DND-41 (cell line): ENCODE measurements at regions not wholly inside any gene's neighbourhood (a gene's known extent, or its start where the extent isn't known, plus 50 kb on each side); places are given as distances from the start of the nearest gene placed in this dataset.

Source experiments
- ATAC-seq: fragments of 200-7000 bp; cut with Tn5 transposase; 3 replicates; pipeline ENCODE4 v1.9.1; 2021; ENCODE audit warnings: low read depth; ENCODE audit not compliant: insufficient read depth
- DNase-seq: peaks from one replicate; pipeline ENCODE4 v3.0.0-alpha.2; 2020
- H2AFZ ChIP-seq: 2 replicates; pipeline ENCODE4 v1.6.0; 2012; ENCODE audit warnings: low read depth, low read length
- H3K27ac ChIP-seq: 2 replicates; pipeline ENCODE4 v1.5.1; 2012; ENCODE audit warnings: low read length, inconsistent platforms
- H3K27me3 ChIP-seq: fragments of 200-600 bp; sonication (generic); 2 replicates; pipeline ENCODE4 v1.6.0; 2012; ENCODE audit warnings: low read length, mild to moderate bottlenecking, inconsistent platforms; ENCODE audit not compliant: insufficient read depth, poor library complexity
- H3K36me3 ChIP-seq: 2 replicates; pipeline ENCODE4 v1.5.1; 2012; ENCODE audit warnings: low read length, inconsistent platforms; ENCODE audit not compliant: insufficient read depth
- H3K4me1 ChIP-seq: 2 replicates; pipeline ENCODE4 v1.5.1; 2012; ENCODE audit warnings: mild to moderate bottlenecking, low read length; ENCODE audit not compliant: insufficient read depth
- H3K4me2 ChIP-seq: 2 replicates; pipeline ENCODE4 v1.6.0; 2012; ENCODE audit warnings: mild to moderate bottlenecking, moderate library complexity, low read length, inconsistent platforms; ENCODE audit not compliant: insufficient read depth
- H3K4me3 ChIP-seq, 2 experiments: fragments of 200-600 bp in 1 of 2; shearing (Covaris generic) in 1 of 2; 2 replicates each; pipeline ENCODE4 v1.5.1; 2012 to 2016; ENCODE audit warnings: inconsistent platforms in 2 of 2, low read length in 2 of 2, mild to moderate bottlenecking in 2 of 2, low read depth in 1 of 2, moderate library complexity in 1 of 2
- H3K79me2 ChIP-seq: 2 replicates; pipeline ENCODE4 v1.6.0; 2012; ENCODE audit warnings: low read length, inconsistent platforms; ENCODE audit not compliant: insufficient read depth
- H3K9ac ChIP-seq: 2 replicates; pipeline ENCODE4 v1.6.0; 2012; ENCODE audit warnings: low read depth, mild to moderate bottlenecking, inconsistent platforms, low read length, moderate library complexity
- H3K9me3 ChIP-seq: 2 replicates; pipeline ENCODE4 v1.5.1; 2012; ENCODE audit warnings: low read length, moderate library complexity, mild to moderate bottlenecking, inconsistent platforms; ENCODE audit not compliant: insufficient read depth, severe bottlenecking
- H4K20me1 ChIP-seq: 2 replicates; pipeline ENCODE4 v1.6.0; 2012; ENCODE audit warnings: low read length; ENCODE audit not compliant: insufficient read depth
- EZH2 ChIP-seq: IDR thresholded peaks from 3 replicates; pipeline ENCODE4 v1.6.1; 2012; ENCODE audit warnings: borderline replicate concordance, low read depth, mild to moderate bottlenecking, moderate library complexity, low read length, inconsistent platforms; ENCODE audit not compliant: severe bottlenecking
- TF ChIP-seq, protein P1 (sequence below): IDR thresholded peaks from 2 replicates; pipeline ENCODE4 v1.5.1; 2012; ENCODE audit warnings: borderline replicate concordance, low read length, moderate library complexity, mild to moderate bottlenecking; ENCODE audit not compliant: poor library complexity, severe bottlenecking; ENCODE audit errors: extremely low read depth

DNA sequence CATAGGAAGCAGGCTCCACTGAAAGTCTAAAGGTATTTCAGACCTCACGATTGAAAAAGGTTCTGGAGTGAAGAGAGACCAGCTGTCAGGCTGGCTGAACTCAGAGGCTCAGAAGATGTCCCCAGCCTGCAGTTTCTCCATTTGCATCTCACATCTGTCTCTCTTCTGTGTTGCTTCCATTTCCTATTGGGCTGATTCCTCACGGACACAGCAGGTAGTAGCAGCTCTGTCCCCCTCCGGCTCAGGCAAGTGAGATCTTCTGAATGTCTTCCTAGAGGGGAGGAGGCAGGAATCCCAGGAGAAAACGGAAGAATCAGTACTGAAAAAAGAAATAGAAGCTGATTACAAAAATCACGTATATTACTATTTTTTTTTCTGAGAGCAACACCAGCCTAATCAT, 274.1 kb upstream of the COBL start:
- H4K20me1 ChIP-seq: no peaks in the 10 kb centered on the region
- H3K4me2 ChIP-seq: no peak overlapping the region
- no peak for DNase-seq
- no peaks in the 10 kb centered on the region for H3K36me3 ChIP-seq
- no peak overlapping the region for H3K4me3 ChIP-seq
- H3K4me1 ChIP-seq: no peaks in the 10 kb centered on the region
- H2AFZ ChIP-seq: no peak overlapping the region
- H3K9ac ChIP-seq: no peak overlapping the region
- no peak for ATAC-seq
- no peak overlapping the region for H3K27ac ChIP-seq
- H3K9me3 ChIP-seq: no peaks in the 10 kb centered on the region
- no peaks in the 10 kb centered on the region for H3K27me3 ChIP-seq
- TF ChIP-seq, protein P1, sequence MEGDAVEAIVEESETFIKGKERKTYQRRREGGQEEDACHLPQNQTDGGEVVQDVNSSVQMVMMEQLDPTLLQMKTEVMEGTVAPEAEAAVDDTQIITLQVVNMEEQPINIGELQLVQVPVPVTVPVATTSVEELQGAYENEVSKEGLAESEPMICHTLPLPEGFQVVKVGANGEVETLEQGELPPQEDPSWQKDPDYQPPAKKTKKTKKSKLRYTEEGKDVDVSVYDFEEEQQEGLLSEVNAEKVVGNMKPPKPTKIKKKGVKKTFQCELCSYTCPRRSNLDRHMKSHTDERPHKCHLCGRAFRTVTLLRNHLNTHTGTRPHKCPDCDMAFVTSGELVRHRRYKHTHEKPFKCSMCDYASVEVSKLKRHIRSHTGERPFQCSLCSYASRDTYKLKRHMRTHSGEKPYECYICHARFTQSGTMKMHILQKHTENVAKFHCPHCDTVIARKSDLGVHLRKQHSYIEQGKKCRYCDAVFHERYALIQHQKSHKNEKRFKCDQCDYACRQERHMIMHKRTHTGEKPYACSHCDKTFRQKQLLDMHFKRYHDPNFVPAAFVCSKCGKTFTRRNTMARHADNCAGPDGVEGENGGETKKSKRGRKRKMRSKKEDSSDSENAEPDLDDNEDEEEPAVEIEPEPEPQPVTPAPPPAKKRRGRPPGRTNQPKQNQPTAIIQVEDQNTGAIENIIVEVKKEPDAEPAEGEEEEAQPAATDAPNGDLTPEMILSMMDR: no peak
- no peak for TF ChIP-seq EZH2
- H3K79me2 ChIP-seq: no peaks in the 10 kb centered on the region

DNA sequence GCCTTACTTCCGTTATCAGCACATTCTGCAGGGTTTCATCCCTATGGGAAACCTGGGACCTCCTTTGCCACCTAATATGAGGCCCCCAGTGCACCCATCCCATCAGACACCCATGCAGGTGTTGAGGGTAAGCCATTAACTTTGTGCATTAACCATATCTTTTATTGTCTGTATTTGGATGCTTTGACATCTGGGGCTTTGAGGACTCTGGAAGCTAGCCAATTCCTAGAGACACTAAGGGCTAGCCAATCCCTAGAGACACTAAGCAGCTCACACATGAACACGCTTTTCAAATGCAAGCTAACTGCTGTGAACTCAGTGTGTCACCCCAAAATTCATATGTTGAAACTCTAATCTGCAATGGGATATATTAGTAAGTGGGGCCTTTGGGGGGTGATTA, 272.5 kb upstream of the COBL start:
- TF ChIP-seq EZH2: no peak
- TF ChIP-seq, protein P1: no peak
- Histone ChIP-seq H3K4me1 (no peaks in the 10 kb centered on the region), H2AFZ (no peak overlapping the region), H3K36me3 (no peaks in the 10 kb centered on the region), H3K9me3 (no peaks in the 10 kb centered on the region), H3K27me3 (no peaks in the 10 kb centered on the region), H3K9ac (no peak overlapping the region), H4K20me1 (no peaks in the 10 kb centered on the region), H3K4me2 (no peak overlapping the region), H3K79me2 (no peaks in the 10 kb centered on the region), H3K27ac (no peak overlapping the region), H3K4me3 (no peak overlapping the region)
- ATAC-seq (no peak), DNase-seq (no peak)

DNA sequence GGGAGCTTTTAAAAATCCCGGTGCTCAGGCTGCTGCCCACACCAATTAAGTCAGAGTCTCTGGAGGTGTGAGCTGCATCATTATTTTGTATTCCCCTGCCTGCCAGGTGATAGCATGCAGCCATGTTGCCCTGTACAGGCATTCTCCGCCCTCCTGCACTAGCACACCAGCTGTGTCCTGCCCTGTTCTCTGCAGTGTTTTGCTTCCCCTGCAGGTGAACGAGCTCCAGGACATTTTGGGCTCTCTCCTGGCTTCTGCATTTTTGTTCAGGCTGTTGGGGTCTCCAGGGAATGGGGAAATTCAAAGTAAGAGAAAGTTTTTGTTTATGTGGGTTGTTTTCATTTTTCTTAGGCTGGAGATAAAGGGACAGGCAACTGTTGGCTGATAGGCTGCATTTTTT, 271.0 kb upstream of the COBL start:
- no peaks in the 10 kb centered on the region for H3K9me3 ChIP-seq
- ATAC-seq (no peak), DNase-seq (no peak)
- H3K27me3 ChIP-seq: no peaks in the 10 kb centered on the region
- H3K36me3 ChIP-seq: no peaks in the 10 kb centered on the region
- H3K4me3 ChIP-seq: no peak overlapping the region
- H3K27ac ChIP-seq: no peak overlapping the region
- H4K20me1 ChIP-seq: no peaks in the 10 kb centered on the region
- H3K4me1 ChIP-seq: no peaks in the 10 kb centered on the region
- H3K9ac ChIP-seq: no peak overlapping the region
- TF ChIP-seq, protein P1: no peak
- TF ChIP-seq EZH2: no peak
- no peak overlapping the region for H2AFZ ChIP-seq
- no peak overlapping the region for H3K4me2 ChIP-seq
- no peaks in the 10 kb centered on the region for H3K79me2 ChIP-seq

DNA sequence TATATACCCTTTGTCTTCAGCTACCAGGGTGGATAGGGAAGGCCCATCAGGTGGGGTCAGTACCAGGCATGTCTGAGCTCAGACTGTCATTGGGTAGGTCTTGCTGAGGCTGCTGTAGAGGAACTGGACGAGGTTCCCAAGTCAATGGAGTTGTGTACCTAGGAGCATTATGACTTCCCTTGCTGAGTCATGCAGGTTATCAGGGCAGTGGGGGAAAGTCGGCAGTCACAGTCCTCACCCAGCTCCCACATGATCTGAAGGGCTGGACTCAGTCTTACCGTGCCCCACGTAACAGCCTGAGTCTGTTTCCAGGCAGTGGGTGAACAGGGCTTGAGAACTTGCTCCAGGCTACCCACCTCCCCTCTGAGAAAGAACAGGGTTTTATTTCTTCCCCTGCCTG, 260.8 kb upstream of the COBL start:
- H3K27me3 ChIP-seq: no peaks in the 10 kb centered on the region
- no peak overlapping the region for H3K27ac ChIP-seq
- H3K79me2 ChIP-seq: no peaks in the 10 kb centered on the region
- TF ChIP-seq, protein P1: no peak
- no peak for TF ChIP-seq EZH2
- no peak overlapping the region for H3K9ac ChIP-seq
- no peak for DNase-seq
- no peaks in the 10 kb centered on the region for H3K4me1 ChIP-seq
- no peaks in the 10 kb centered on the region for H3K9me3 ChIP-seq
- H3K4me3 ChIP-seq: no peak overlapping the region
- H2AFZ ChIP-seq: no peak overlapping the region
- no peak overlapping the region for H3K4me2 ChIP-seq
- ATAC-seq: no peak
- H3K36me3 ChIP-seq: no peaks in the 10 kb centered on the region
- no peaks in the 10 kb centered on the region for H4K20me1 ChIP-seq
